CD14-positive monocyte (primary cell): ENCODE measurements at regions not wholly inside any gene's neighbourhood (a gene's known extent, or its start where the extent isn't known, plus 50 kb on each side); places are given as distances from the start of the nearest gene placed in this dataset.

Source experiments
- DNase-seq, 3 donors: peaks; one replicate each; pipeline ENCODE4 v3.0.0-alpha.2; 2011 to 2022
- H2AFZ ChIP-seq: 2 replicates; pipeline ENCODE4 v1.6.0; 2012; ENCODE audit warnings: mild to moderate bottlenecking, low read depth, low read length, inconsistent platforms; ENCODE audit not compliant: insufficient read depth, poor library complexity, severe bottlenecking
- H3K27ac ChIP-seq, 2 donors: 1 replicate in 1 of 2; 2 replicates in 1 of 2; pipeline ENCODE4 v1.5.1; 2012 to 2013; ENCODE audit warnings: low read length in 2 of 2, control low read depth in 1 of 2, inconsistent platforms in 1 of 2, low read depth in 1 of 2, mild to moderate bottlenecking in 1 of 2
- H3K27me3 ChIP-seq, 2 donors: one replicate each; pipeline versions ENCODE4 v1.6.0 to v1.6.1; 2011 to 2013; ENCODE audit warnings: low read length in 2 of 2; ENCODE audit not compliant: control insufficient read depth in 2 of 2, insufficient read depth in 2 of 2
- H3K36me3 ChIP-seq, 2 donors: replicated peaks in 1 of 2; 1 replicate in 1 of 2; 2 replicates in 1 of 2; pipeline versions ENCODE4 v1.5.1 to v1.6.1; 2012 to 2013; ENCODE audit warnings: low read length in 2 of 2, control low read depth in 1 of 2, inconsistent platforms in 1 of 2, mild to moderate bottlenecking in 1 of 2; ENCODE audit not compliant: insufficient read depth in 2 of 2, control insufficient read depth in 1 of 2
- H3K4me1 ChIP-seq, 2 donors: 1 replicate in 1 of 2; 2 replicates in 1 of 2; pipeline versions ENCODE4 v1.5.1 to v1.6.1; 2012 to 2013; ENCODE audit warnings: low read length in 2 of 2, control low read depth in 1 of 2, inconsistent platforms in 1 of 2, mild to moderate bottlenecking in 1 of 2, moderate library complexity in 1 of 2; ENCODE audit not compliant: insufficient read depth in 2 of 2, control insufficient read depth in 1 of 2
- H3K4me2 ChIP-seq: replicated peaks from 2 replicates; pipeline ENCODE3; 2012; ENCODE audit warnings: low read length, moderate library complexity, mild to moderate bottlenecking; ENCODE audit not compliant: poor library complexity, severe bottlenecking; ENCODE audit errors: extremely low read depth
- H3K4me3 ChIP-seq, 3 experiments: fragments of 200-600 bp in 1 of 3; sonication (generic) in 1 of 3; replicated peaks in 1 of 3; 1 replicate in 2 of 3; 2 replicates in 1 of 3; pipeline ENCODE4 v1.5.1; 2011 to 2013; ENCODE audit warnings: low read length in 3 of 3, mild to moderate bottlenecking in 3 of 3, control low read depth in 2 of 3, low read depth in 2 of 3, inconsistent platforms in 1 of 3, moderate library complexity in 1 of 3
- H3K79me2 ChIP-seq: 2 replicates; pipeline ENCODE4 v1.6.0; 2012; ENCODE audit warnings: mild to moderate bottlenecking, control low read depth, inconsistent platforms, low read length, moderate library complexity; ENCODE audit not compliant: insufficient read depth
- H3K9ac ChIP-seq: 2 replicates; pipeline ENCODE4 v1.6.0; 2017; ENCODE audit warnings: low read length, mild to moderate bottlenecking; ENCODE audit not compliant: insufficient read depth, poor library complexity, severe bottlenecking
- H3K9me3 ChIP-seq, 2 donors: replicated peaks in 1 of 2; 1 replicate in 1 of 2; 2 replicates in 1 of 2; pipeline versions ENCODE4 v1.5.1 to v1.6.1; 2012 to 2013; ENCODE audit warnings: low read length in 2 of 2, control low read depth in 1 of 2; ENCODE audit not compliant: control insufficient read depth in 1 of 2, insufficient read depth in 1 of 2
- H4K20me1 ChIP-seq: 2 replicates; pipeline ENCODE4 v1.6.0; 2012; ENCODE audit warnings: mild to moderate bottlenecking, low read length, control low read depth, moderate library complexity; ENCODE audit not compliant: insufficient read depth
- H3K27ac Mint-ChIP-seq, 7 donors: one replicate each; pipeline ENCODE4 v1.8.0; 2020; ENCODE audit warnings: mild to moderate bottlenecking in 7 of 7, mixed read lengths in 7 of 7, moderate library complexity in 6 of 7, inconsistent platforms in 2 of 7
- H3K27me3 Mint-ChIP-seq, 3 donors: one replicate each; pipeline ENCODE4 v1.8.0; 2021 to 2022; ENCODE audit warnings: low read depth in 3 of 3, mild to moderate bottlenecking in 3 of 3, mixed read lengths in 3 of 3, moderate library complexity in 3 of 3, inconsistent platforms in 1 of 3
- H3K36me3 Mint-ChIP-seq, 2 donors: one replicate each; pipeline ENCODE4 v1.8.0; 2020; ENCODE audit warnings: mixed read lengths in 2 of 2, inconsistent platforms in 1 of 2, mild to moderate bottlenecking in 1 of 2
- H3K4me1 Mint-ChIP-seq: one replicate; pipeline ENCODE4 v1.8.0; 2020; ENCODE audit warnings: mild to moderate bottlenecking, mixed read lengths
- H3K4me3 Mint-ChIP-seq, 2 donors: one replicate each; pipeline ENCODE4 v1.8.0; 2020; ENCODE audit warnings: mild to moderate bottlenecking in 2 of 2, mixed read lengths in 2 of 2, moderate library complexity in 1 of 2
- H3K9me3 Mint-ChIP-seq, 7 donors: one replicate each; pipeline ENCODE4 v1.8.0; 2020 to 2022; ENCODE audit warnings: mixed read lengths in 7 of 7, mild to moderate bottlenecking in 6 of 7, moderate library complexity in 6 of 7, inconsistent platforms in 2 of 7
- CTCF ChIP-seq: fragments of 200-600 bp; IDR thresholded peaks from one replicate; pipeline ENCODE4 v1.8.0; 2022; ENCODE audit warnings: antibody characterized with exemption, mild to moderate bottlenecking
- WGBS: methylation state at CpG from one replicate; pipeline ENCODE4 v1.1.5; 2013; ENCODE audit warnings: missing lambda C conversion rate; ENCODE audit not compliant: insufficient coverage; 5-methylcytosine and 5-hydroxymethylcytosine counted together
- intact Hi-C, 2 donors: fragments of 100-400 bp; cut with micrococcal nuclease; formaldehyde crosslinking; loops; one replicate each; pipeline versions ENCODE4 v1.15.0 to v1.15.1; 2023

- H3K4me3 Mint-ChIP-seq: no peak overlapping the region
Observed at GRCh38 chr6:88490195-88490907, 324.2 kb upstream of the CNR1 start.

GRCh38 chr6:88483424-88483823 is 317.3 kb upstream of the CNR1 start:
- H3K27ac ChIP-seq: no peak overlapping the region
- intact Hi-C loops: no loop called here
- no peaks in the 10 kb centered on the region for H3K36me3 ChIP-seq
- H3K36me3 Mint-ChIP-seq: no peaks in the 10 kb centered on the region
- no peaks in the 10 kb centered on the region for H3K4me1 Mint-ChIP-seq
- H3K27me3 ChIP-seq: no peaks in the 10 kb centered on the region
- no peak overlapping the region for H3K27ac Mint-ChIP-seq
- H3K4me3 ChIP-seq: no peak overlapping the region
- no peak overlapping the region for H3K4me2 ChIP-seq
- no peaks in the 10 kb centered on the region for H3K79me2 ChIP-seq
- peaks cover 0 to 4% (median 4%) of the 10 kb centered on the region in 3 donors for H3K27me3 Mint-ChIP-seq
- H3K9me3 Mint-ChIP-seq: peaks cover 11 to 28% (median 25%) of the 10 kb centered on the region in 7 donors
- TF ChIP-seq CTCF: no peak
- H4K20me1 ChIP-seq: no peaks in the 10 kb centered on the region
- peaks cover 13 to 14% of the 10 kb centered on the region in 2 donors for H3K9me3 ChIP-seq
- H3K9ac ChIP-seq: no peak overlapping the region
- H2AFZ ChIP-seq: no peak overlapping the region
- peaks cover 0 to 7% of the 10 kb centered on the region in 2 donors for H3K4me1 ChIP-seq
- DNase-seq: no peak
- H3K4me3 Mint-ChIP-seq: no peak overlapping the region
- no CpG with 5 or more reads among the region's 2 CpGs for WGBS

More at GRCh38 chr6:88490195-88490907, 324.2 kb upstream of the CNR1 start:
- Histone ChIP-seq H3K4me2 (no peak overlapping the region), H3K27me3 (no peaks in the 10 kb centered on the region), H3K79me2 (no peaks in the 10 kb centered on the region), H3K9me3 (no peaks in the 10 kb centered on the region), H3K36me3 (no peaks in the 10 kb centered on the region), H4K20me1 (no peaks in the 10 kb centered on the region), H3K9ac (no peak overlapping the region), H3K27ac (no peak overlapping the region), H3K4me1 (peaks cover 0 to 24% of the 10 kb centered on the region in 2 donors), H3K4me3 (no peak overlapping the region), H2AFZ (no peak overlapping the region)
- H3K9me3 Mint-ChIP-seq: peaks cover 3 to 23% (median 10%) of the 10 kb centered on the region in 7 donors
- no CpG with 5 or more reads among the region's 6 CpGs for WGBS
- no peaks in the 10 kb centered on the region for H3K27me3 Mint-ChIP-seq
- intact Hi-C loops: no loop called here
- H3K4me1 Mint-ChIP-seq: peaks cover 6% of the 10 kb centered on the region
- no peak for DNase-seq
- H3K36me3 Mint-ChIP-seq: no peaks in the 10 kb centered on the region
- H3K27ac Mint-ChIP-seq: no peak overlapping the region
- TF ChIP-seq CTCF: no peak
